Fibroblast of lung (primary cell): ENCODE measurements at regions not wholly inside any gene's neighbourhood (a gene's known extent, or its start where the extent isn't known, plus 50 kb on each side); places are given as distances from the start of the nearest gene placed in this dataset.
A peak's percentile ranks its signal among the peaks of the same experiment; 100 is the strongest.

Source experiments
- DNase-seq, 2 donors: peaks; one replicate each; pipeline versions ENCODE4 v3.0.0 to v3.0.0-alpha.2; 2010; ENCODE audit warnings: low read depth in 2 of 2
- H2AFZ ChIP-seq: 2 replicates; pipeline ENCODE4 v1.5.1; 2012; ENCODE audit warnings: low read length, control low read depth, inconsistent platforms
- H3K27ac ChIP-seq: 2 replicates; pipeline ENCODE4 v1.5.1; 2011; ENCODE audit warnings: low read length, control low read depth; ENCODE audit not compliant: insufficient read depth
- H3K27me3 ChIP-seq: 2 replicates; pipeline ENCODE4 v1.5.1; 2011; ENCODE audit warnings: mild to moderate bottlenecking, low read length; ENCODE audit not compliant: control insufficient read depth, insufficient read depth
- H3K36me3 ChIP-seq: 2 replicates; pipeline ENCODE4 v1.5.1; 2011; ENCODE audit warnings: low read length; ENCODE audit not compliant: control insufficient read depth, insufficient read depth
- H3K4me1 ChIP-seq: 2 replicates; pipeline ENCODE4 v1.5.1; 2011; ENCODE audit warnings: low read length; ENCODE audit not compliant: control insufficient read depth, insufficient read depth; ENCODE audit errors: extremely low read depth
- H3K4me2 ChIP-seq: 2 replicates; pipeline ENCODE4 v1.5.1; 2011; ENCODE audit warnings: low read length, control low read depth; ENCODE audit not compliant: insufficient read depth; ENCODE audit errors: extremely low read depth
- H3K4me3 ChIP-seq, 4 experiments: fragments of 200-600 bp in 1 of 4; sonication (generic) in 1 of 4; replicated peaks in 1 of 4; 2 replicates each; pipeline ENCODE4 v1.5.1; 2011 to 2016; ENCODE audit warnings: low read length in 4 of 4, low read depth in 3 of 4, mild to moderate bottlenecking in 3 of 4, control low read depth in 2 of 4, inconsistent platforms in 1 of 4, mixed read lengths in 1 of 4; ENCODE audit not compliant: insufficient read depth in 1 of 4; ENCODE audit errors: control extremely low read depth in 1 of 4
- H3K79me2 ChIP-seq: 2 replicates; pipeline ENCODE4 v1.5.1; 2012; ENCODE audit warnings: mild to moderate bottlenecking, low read length, inconsistent platforms; ENCODE audit not compliant: control insufficient read depth, insufficient read depth
- H3K9ac ChIP-seq: 2 replicates; pipeline ENCODE4 v1.5.1; 2011; ENCODE audit warnings: mild to moderate bottlenecking, low read length, control low read depth; ENCODE audit not compliant: insufficient read depth
- H3K9me3 ChIP-seq: 2 replicates; pipeline ENCODE4 v1.5.1; 2012; ENCODE audit warnings: low read depth, low read length; ENCODE audit not compliant: control insufficient read depth, insufficient read depth
- H4K20me1 ChIP-seq: 2 replicates; pipeline ENCODE4 v1.5.1; 2011; ENCODE audit warnings: low read length; ENCODE audit not compliant: control insufficient read depth, insufficient read depth; ENCODE audit errors: extremely low read depth
- CTCF ChIP-seq, 2 donors: IDR thresholded peaks in 1 of 2; conservative IDR thresholded peaks in 1 of 2; 1 replicate in 1 of 2; 2 replicates in 1 of 2; pipeline ENCODE4 v1.5.1; 2011 to 2012; ENCODE audit warnings: low read length in 2 of 2, control low read depth in 1 of 2, inconsistent platforms in 1 of 2, low read depth in 1 of 2, mild to moderate bottlenecking in 1 of 2
- EZH2 ChIP-seq: IDR thresholded peaks from 2 replicates; pipeline ENCODE4 v1.5.1; 2012; ENCODE audit warnings: low read length, control low read depth, mild to moderate bottlenecking; ENCODE audit errors: missing control alignments

DNA sequence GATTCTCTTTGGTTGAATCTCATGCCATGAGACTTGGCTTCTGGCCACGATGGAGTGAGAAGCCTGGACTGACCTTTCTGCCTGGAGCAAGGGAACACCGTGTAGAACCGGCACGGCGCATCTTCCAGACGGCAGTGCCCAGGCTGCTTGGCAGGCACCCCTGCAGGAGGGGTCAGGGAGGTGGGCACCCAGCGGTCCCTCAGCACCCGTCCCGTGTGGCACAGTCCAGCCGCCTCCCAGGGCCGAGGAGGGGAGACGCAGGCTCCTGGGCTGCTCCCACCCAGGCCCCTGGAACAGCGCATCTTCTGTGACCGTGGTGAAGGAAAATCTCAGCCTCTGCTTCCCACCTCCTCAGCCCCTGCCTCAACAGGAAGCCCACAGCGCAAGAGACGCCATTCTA, 95.7 kb downstream of the CMPK2 start:
- H3K36me3 ChIP-seq: no peaks in the 10 kb centered on the region
- H3K9me3 ChIP-seq: no peaks in the 10 kb centered on the region
- no peaks in the 10 kb centered on the region for H4K20me1 ChIP-seq
- no peak overlapping the region for H3K9ac ChIP-seq
- TF ChIP-seq EZH2 (no peak), CTCF (conservative IDR thresholded peaks at IDR 0.05 in 1 of 2, IDR thresholded peaks at IDR 0.05 in 1 of 2; ENCODE audit: low read depth in 1 of 2, low read length in 2 of 2) (no peak)
- DNase-seq: no peak
- H3K4me3 ChIP-seq: no peak overlapping the region
- H3K27ac ChIP-seq: no peak overlapping the region
- H3K4me2 ChIP-seq: no peak overlapping the region
- no peaks in the 10 kb centered on the region for H3K4me1 ChIP-seq
- H2AFZ ChIP-seq: no peak overlapping the region
- no peaks in the 10 kb centered on the region for H3K79me2 ChIP-seq
- H3K27me3 ChIP-seq: no peaks in the 10 kb centered on the region

GRCh38 chr2:6771634-6772611, 93.8 kb downstream of the CMPK2 start:
- no peak for TF ChIP-seq CTCF (conservative IDR thresholded peaks at IDR 0.05 in 1 of 2, IDR thresholded peaks at IDR 0.05 in 1 of 2; ENCODE audit: low read depth in 1 of 2, low read length in 2 of 2)
- no peak for TF ChIP-seq EZH2
- H2AFZ ChIP-seq: peak overlapping the region; percentile 13

DNA sequence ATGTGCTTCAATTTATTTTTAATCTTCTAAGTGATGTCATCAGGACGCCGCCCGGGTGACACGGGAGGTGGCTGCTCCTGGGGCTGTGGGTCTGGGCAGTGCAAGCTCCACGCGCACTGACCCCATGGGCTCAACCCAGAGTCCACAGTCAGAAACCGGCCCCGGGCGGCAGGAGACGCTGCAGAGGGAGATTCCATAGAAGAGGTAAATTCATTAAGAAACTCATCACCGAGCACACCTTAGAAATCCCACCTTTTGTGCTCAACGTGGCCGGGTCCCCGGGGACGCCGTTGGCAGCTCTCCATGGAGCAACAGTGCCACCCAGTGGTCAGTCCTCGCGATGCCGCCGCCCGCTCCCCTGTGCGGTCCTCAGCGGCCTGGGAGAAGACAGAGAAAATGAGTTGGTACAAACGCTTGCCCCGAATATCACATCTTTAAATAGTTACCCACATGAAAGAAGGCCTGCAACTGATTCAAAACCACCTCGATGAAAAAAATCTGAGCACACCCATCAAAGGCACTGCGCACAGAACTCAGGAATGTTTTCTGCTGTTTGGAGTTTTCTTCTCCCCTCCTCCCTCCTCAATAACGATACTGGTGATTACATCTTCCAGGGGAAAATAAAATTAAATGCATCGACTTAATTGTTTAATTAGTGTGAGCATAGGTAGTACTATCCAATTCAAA, 92.6 kb downstream of the CMPK2 start:
- DNase-seq: peak; percentile 27 to 29
- Histone ChIP-seq H3K27me3 (no peaks in the 10 kb centered on the region), H2AFZ (no peak overlapping the region), H3K79me2 (no peaks in the 10 kb centered on the region), H3K4me3 (peak overlapping the region in 1 of 4 experiments; percentile 44), H3K4me2 (no peak overlapping the region), H3K9me3 (no peaks in the 10 kb centered on the region), H3K27ac (no peak overlapping the region), H3K36me3 (no peaks in the 10 kb centered on the region), H3K9ac (no peak overlapping the region), H4K20me1 (no peaks in the 10 kb centered on the region), H3K4me1 (no peaks in the 10 kb centered on the region)
- TF ChIP-seq CTCF (conservative IDR thresholded peaks at IDR 0.05 in 1 of 2, IDR thresholded peaks at IDR 0.05 in 1 of 2; ENCODE audit: low read depth in 1 of 2, low read length in 2 of 2) (peak; percentile 75 to 90), EZH2 (no peak)

More at GRCh38 chr2:6771634-6772611, 93.8 kb downstream of the CMPK2 start:
- Histone ChIP-seq H3K27ac (no peak overlapping the region), H3K36me3 (no peaks in the 10 kb centered on the region), H3K4me1 (no peaks in the 10 kb centered on the region), H3K4me2 (no peak overlapping the region), H4K20me1 (no peaks in the 10 kb centered on the region), H3K4me3 (peak overlapping the region in 1 of 4 experiments; percentile 44), H3K9me3 (no peaks in the 10 kb centered on the region), H3K27me3 (no peaks in the 10 kb centered on the region), H3K79me2 (no peaks in the 10 kb centered on the region), H3K9ac (no peak overlapping the region)
- peak; percentile 12 to 72 for DNase-seq
